SIG-M5 treated with dmso at 0.1 percent for 504 hours (cell line): ENCODE measurements at regions not wholly inside any gene's neighbourhood (a gene's known extent, or its start where the extent isn't known, plus 50 kb on each side); places are given as distances from the start of the nearest gene placed in this dataset.
"Not testable (repeated sequence)": the region's sequence is repeated elsewhere in the genome, so short reads cannot be mapped to it uniquely, and the experiment has no call there.

Experiments used
- DNase-seq: peaks from one replicate; lab custom pipeline; 2025; ENCODE audit not compliant: unreplicated experiment; lab: John Stamatoyannopoulos, UW

GRCh38 chr2:61632276-61633169 is 94.4 kb upstream of the XPO1 start:
- no peak for DNase-seq

GRCh38 chr2:61631321-61631720 is 93.2 kb upstream of the XPO1 start:
- DNase-seq = no peak

- DNase-seq = no peak
Measured at GRCh38 chr2:61626827-61627226, 88.7 kb upstream of the XPO1 start.

- DNase-seq = no peak
Measured at GRCh38 chr2:61623747-61624146, 85.6 kb upstream of the XPO1 start.

GRCh38 chr2:61620244-61621159 is 82.3 kb upstream of the XPO1 start:
- peak; percentile 56 for DNase-seq

GRCh38 chr2:61619561-61619960 is 81.4 kb upstream of the XPO1 start:
- no peak for DNase-seq

- DNase-seq = no peak
Measured at GRCh38 chr2:61617610-61618009, 79.5 kb upstream of the XPO1 start.

- DNase-seq = no peak
Measured at GRCh38 chr2:61605245-61605644, 67.1 kb upstream of the XPO1 start.

GRCh38 chr2:61604433-61604832 is 66.3 kb upstream of the XPO1 start:
- no peak for DNase-seq

GRCh38 chr2:61598515-61599156 is 60.5 kb upstream of the XPO1 start:
- not testable (repeated sequence) for DNase-seq

- no peak for DNase-seq
Measured at GRCh38 chr2:61597300-61598289, 59.4 kb upstream of the XPO1 start.

GRCh38 chr2:61594201-61594600 is 56.0 kb upstream of the XPO1 start:
- not testable (repeated sequence) for DNase-seq

GRCh38 chr2:61593648-61594047 is 55.5 kb upstream of the XPO1 start:
- not testable (repeated sequence) for DNase-seq

GRCh38 chr2:61590214-61590613 is 52.1 kb upstream of the XPO1 start:
- DNase-seq = no peak

- no peak for DNase-seq
Measured at GRCh38 chr2:61588566-61588965, 50.4 kb upstream of the XPO1 start.
